ENCODE measurements at regions not wholly inside any gene's neighbourhood (a gene's known extent, or its start where the extent isn't known, plus 50 kb on each side); places are given as distances from the start of the nearest gene placed in this dataset.

DNA sequence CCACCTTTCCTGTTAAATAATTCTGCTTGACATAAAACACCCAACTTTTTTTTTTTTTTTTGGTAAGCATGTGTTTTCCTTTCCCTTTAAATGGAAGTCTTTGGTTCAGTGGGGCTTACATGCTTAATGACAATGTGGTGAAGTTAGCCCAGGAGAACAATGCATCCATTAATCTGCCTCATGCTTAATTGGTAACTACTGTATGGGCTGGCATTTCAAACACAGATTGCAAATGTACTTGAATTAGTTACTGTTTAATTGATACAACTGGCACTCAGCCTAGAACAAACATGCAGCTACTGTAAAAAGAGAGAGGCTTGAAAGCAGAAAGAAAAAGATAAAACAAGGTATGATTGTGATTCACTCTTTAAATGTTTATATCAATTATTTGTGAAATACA is 483.6 kb upstream of the NOX3 start:
- no peaks in the 10 kb centered on the region for H3K36me3 Mint-ChIP-seq (ENCODE audit: low read depth)
- DNase-seq = no peak
- no peak overlapping the region for H3K27ac Mint-ChIP-seq

DNA sequence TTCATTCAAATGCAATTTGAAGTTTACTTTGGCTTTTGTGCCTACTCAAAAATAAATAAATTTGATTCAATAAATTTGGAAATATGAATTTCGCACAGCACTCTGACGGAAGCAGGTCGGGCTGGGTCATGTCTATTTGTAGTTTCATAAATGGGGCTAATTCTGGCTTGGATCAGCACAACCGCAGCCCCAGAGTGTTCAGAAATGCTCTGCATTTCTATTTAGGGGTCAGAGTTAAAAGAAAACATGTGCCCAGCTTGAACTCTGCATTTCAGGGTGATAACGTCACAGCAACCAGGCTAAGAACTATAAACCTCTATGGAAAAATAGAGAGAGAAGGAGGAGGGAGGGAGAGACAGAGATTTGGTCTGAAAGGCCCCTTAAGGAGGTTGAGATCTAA is 480.9 kb upstream of the NOX3 start:
- Mint-ChIP-seq H3K36me3 (ENCODE audit: low read depth) (no peaks in the 10 kb centered on the region), H3K9me3 (peaks cover 14% of the 10 kb centered on the region), H3K4me3 (no peak overlapping the region), H3K27me3 (no peaks in the 10 kb centered on the region), H3K27ac (no peak overlapping the region), H3K4me1 (ENCODE audit: low read depth) (no peaks in the 10 kb centered on the region)
- DNase-seq = no peak

More for the DNA sequence above, 483.6 kb upstream of the NOX3 start:
- Mint-ChIP-seq H3K4me3 (no peak overlapping the region), H3K27me3 (no peaks in the 10 kb centered on the region), H3K4me1 (ENCODE audit: low read depth) (no peaks in the 10 kb centered on the region), H3K9me3 (peaks cover 2% of the 10 kb centered on the region)

DNA sequence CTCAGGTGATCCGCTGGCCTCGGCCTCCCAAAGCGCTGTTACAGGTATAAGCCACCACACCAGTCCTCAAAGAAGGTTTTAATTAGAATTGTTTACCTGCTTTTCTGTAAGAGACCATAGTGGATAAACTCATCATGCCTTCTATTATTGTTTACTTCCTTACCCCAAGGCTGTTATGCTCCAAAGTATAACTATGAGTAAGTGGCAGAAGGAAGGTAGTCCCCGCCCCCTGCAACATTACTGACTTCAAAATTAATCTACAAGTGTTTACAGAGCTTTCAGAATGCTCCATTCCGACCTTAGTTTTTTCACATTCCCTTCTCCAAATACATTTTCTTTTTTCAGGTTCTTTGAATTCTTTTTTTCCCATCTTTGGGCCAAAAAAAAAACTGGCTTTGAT is 480.5 kb upstream of the NOX3 start:
- Mint-ChIP-seq H3K27me3 (no peaks in the 10 kb centered on the region), H3K4me1 (ENCODE audit: low read depth) (no peaks in the 10 kb centered on the region), H3K4me3 (no peak overlapping the region), H3K27ac (no peak overlapping the region), H3K9me3 (peaks cover 14% of the 10 kb centered on the region), H3K36me3 (ENCODE audit: low read depth) (no peaks in the 10 kb centered on the region)
- no peak for DNase-seq

DNA sequence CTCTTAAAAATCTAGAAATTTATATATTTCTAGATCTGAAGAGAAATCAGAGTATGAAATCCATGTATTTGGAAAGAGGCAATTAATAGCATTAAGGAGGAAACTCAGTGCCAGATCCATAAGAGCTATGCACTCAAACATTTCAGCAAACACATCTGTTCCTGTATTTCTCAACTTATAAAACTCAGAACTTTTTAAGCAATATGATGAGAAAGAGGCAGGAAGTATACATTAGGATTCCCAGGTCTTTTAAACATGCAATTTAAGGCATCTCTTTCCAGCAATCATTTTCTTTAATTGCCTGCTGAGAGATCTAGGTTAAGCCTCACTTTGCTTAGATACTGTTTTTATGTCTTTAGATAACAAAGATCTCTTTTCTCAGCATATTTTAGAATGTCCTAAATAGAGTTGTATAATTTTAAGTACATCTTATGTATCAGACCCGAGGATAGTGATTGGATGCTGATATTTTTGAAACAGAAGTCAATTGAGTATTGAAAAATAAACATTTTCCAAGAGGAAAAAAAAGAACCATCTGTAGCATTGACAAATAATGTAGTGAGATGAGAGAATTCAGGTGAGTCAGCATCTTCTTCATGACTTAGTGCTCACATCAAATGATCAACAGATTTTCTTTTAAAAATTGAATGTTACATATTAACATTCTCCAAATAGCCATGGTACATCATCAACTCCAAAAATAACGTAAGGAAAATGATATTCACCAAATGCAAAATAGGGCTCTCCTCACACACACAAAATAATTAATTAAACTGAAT is 461.4 kb upstream of the NOX3 start:
- H3K27me3 Mint-ChIP-seq = no peaks in the 10 kb centered on the region

DNA sequence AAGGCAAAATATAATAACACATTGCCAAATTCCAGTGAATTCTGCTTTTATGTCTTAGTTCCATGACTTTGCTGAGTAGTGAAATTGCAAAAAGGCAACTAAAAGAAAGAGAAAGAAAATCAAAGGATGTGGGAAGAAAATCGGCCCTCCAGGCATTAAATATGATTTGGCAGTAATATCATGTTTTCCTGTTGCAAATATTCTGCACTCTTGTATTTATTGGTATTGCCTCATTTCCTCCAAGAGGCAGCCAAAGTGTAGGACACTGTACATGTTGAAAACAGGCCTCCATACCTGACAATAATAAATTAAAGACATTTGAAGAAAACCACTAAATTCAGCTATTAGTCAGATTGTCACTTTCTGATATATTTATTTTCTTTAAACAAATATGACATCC is 460.0 kb upstream of the NOX3 start:
- no peak for DNase-seq
- H3K27me3 Mint-ChIP-seq = no peaks in the 10 kb centered on the region
- H3K27ac Mint-ChIP-seq = no peak overlapping the region
- no peak overlapping the region for H3K4me3 Mint-ChIP-seq
- peaks cover under 1% of the 10 kb centered on the region for H3K9me3 Mint-ChIP-seq
- H3K36me3 Mint-ChIP-seq (ENCODE audit: low read depth) = no peaks in the 10 kb centered on the region
- no peaks in the 10 kb centered on the region for H3K4me1 Mint-ChIP-seq (ENCODE audit: low read depth)

More for the DNA sequence above, 461.4 kb upstream of the NOX3 start:
- Mint-ChIP-seq H3K36me3 (ENCODE audit: low read depth) (no peaks in the 10 kb centered on the region), H3K4me1 (ENCODE audit: low read depth) (no peaks in the 10 kb centered on the region), H3K27ac (no peak overlapping the region), H3K9me3 (no peaks in the 10 kb centered on the region), H3K4me3 (no peak overlapping the region)
- no peak for DNase-seq

DNA sequence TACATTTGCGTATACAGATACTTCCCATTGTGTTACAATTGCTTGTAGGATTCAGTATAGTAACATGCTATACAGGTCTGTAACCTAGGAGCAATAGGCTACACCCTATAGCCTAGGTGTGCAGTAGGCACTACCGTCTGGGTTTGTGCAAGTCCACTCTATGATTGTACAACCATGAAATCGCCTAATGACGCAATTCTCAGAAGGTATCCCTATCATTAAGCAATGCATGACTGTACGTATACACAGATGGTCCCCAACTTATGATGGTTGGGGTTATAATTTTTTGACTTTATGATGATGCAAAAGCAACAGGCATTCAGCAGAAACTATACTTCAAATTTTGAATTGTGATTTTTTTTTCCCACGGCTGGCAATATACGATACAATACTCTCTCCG is 458.2 kb upstream of the NOX3 start:
- no peaks in the 10 kb centered on the region for H3K27me3 Mint-ChIP-seq
- no peak overlapping the region for H3K4me3 Mint-ChIP-seq
- peaks cover 13% of the 10 kb centered on the region for H3K9me3 Mint-ChIP-seq
- H3K36me3 Mint-ChIP-seq (ENCODE audit: low read depth) = peaks cover 4% of the 10 kb centered on the region
- H3K4me1 Mint-ChIP-seq (ENCODE audit: low read depth) = no peaks in the 10 kb centered on the region
- no peak for DNase-seq
- H3K27ac Mint-ChIP-seq = no peak overlapping the region

DNA sequence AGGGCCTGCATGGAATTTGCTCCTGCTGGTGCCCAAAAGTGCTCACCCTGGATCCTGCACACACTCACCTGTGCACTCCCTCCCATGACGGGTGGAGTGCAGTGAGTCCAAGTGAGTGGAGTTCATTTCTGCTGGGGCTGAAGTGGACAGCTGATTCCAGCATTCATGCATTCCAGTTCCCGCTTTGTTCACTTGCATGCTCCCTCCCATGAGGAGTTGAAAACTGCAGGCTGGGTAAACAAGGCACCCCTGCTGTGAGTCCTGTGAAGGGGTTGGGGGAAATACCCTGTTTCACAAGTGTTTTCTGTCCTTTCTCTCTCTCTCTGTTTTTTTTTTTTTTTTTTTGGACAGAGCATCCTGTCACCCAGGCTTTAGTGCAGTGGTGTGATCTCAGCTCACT is 454.1 kb upstream of the NOX3 start:
- DNase-seq = no peak
- Mint-ChIP-seq H3K4me3 (no peak overlapping the region), H3K36me3 (ENCODE audit: low read depth) (peaks cover 8% of the 10 kb centered on the region), H3K4me1 (ENCODE audit: low read depth) (no peaks in the 10 kb centered on the region), H3K27ac (no peak overlapping the region), H3K27me3 (no peaks in the 10 kb centered on the region), H3K9me3 (peaks cover 18% of the 10 kb centered on the region)

DNA sequence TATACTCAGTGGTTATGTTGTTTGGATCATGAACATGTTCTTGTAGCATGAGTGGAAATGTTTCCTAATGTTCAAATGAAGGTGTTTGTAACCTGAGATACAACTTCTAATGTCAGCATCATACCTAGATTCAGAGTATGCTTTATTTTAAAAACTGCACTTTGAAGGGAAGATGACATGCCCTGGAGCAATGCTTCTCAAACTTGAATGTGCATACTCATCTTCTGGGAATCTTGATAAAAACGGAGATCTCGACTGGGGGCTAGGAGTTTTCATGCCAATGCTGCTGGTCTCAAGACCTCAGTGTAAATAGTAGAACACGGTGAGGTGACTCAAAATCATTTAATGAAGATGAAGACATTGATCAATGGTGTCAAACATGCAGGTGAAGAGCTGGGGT is 440.0 kb upstream of the NOX3 start:
- no peaks in the 10 kb centered on the region for H3K36me3 Mint-ChIP-seq (ENCODE audit: low read depth)
- no peak overlapping the region for H3K4me3 Mint-ChIP-seq
- no peaks in the 10 kb centered on the region for H3K4me1 Mint-ChIP-seq (ENCODE audit: low read depth)
- peaks cover 3% of the 10 kb centered on the region for H3K9me3 Mint-ChIP-seq
- DNase-seq = no peak
- no peak overlapping the region for H3K27ac Mint-ChIP-seq
- no peaks in the 10 kb centered on the region for H3K27me3 Mint-ChIP-seq

DNA sequence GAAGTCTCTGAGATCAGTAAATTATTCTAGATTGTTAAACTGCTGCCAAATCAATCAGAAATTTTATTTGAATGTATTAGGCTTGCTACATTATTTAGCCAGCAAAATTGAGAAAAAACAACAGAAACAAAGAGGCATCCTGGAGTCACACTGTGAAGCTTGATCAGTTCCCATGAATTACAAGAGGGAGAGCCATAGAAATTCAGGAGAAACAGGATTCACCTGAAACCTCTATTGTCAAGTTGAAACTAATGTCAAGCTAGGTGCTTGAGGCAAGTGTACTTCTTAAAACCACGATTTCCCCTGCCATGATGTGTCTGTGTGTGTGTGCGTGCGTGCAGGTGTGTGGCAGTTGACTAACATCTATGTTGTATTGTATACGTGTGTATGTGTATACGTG is 439.1 kb upstream of the NOX3 start:
- no peaks in the 10 kb centered on the region for H3K4me1 Mint-ChIP-seq (ENCODE audit: low read depth)
- H3K27ac Mint-ChIP-seq = no peak overlapping the region
- no peak overlapping the region for H3K4me3 Mint-ChIP-seq
- H3K36me3 Mint-ChIP-seq (ENCODE audit: low read depth) = no peaks in the 10 kb centered on the region
- DNase-seq = no peak
- H3K27me3 Mint-ChIP-seq = no peaks in the 10 kb centered on the region
- peaks cover 3% of the 10 kb centered on the region for H3K9me3 Mint-ChIP-seq

DNA sequence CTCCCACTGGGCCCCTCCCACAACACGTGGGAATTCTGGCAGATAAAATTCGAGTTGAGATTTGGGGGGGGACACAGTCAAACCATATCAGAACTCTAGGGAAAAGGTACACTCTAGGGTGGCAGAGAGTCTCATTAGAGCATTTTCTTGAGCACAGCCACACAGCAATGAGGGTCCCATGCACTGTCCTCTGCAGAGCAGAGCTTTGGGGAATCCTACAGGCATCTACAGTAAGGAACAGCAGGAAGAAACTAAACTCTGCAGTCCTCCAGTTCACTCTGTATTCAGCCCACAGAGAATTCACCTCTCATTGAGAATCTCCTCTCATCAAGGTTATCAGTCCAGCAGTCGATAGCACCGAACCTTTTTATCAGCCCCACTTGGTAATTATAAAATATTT is 438.6 kb upstream of the NOX3 start:
- Mint-ChIP-seq H3K9me3 (peaks cover 3% of the 10 kb centered on the region), H3K27ac (no peak overlapping the region), H3K4me3 (no peak overlapping the region), H3K27me3 (no peaks in the 10 kb centered on the region), H3K36me3 (ENCODE audit: low read depth) (no peaks in the 10 kb centered on the region), H3K4me1 (ENCODE audit: low read depth) (no peaks in the 10 kb centered on the region)
- no peak for DNase-seq

DNA sequence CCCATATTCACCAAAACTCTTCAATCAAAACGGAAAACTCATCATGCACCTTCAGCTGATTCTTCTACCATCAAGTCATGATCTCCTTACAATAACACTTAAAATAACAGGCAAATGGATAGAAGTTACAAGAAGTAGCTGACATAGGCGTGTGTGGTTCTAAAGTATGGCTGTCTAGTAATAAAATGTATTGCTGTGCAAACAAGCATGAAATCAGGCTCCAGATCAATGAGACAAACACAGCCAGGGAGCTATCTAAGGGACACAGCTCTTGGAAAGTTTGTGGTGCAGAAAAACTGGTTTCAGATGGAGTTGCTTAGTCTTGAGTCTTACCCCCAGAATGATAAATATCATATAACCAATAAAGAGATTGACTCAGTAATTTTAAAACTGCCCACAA is 434.8 kb upstream of the NOX3 start:
- H3K9me3 Mint-ChIP-seq = peaks cover 3% of the 10 kb centered on the region
- no peaks in the 10 kb centered on the region for H3K36me3 Mint-ChIP-seq (ENCODE audit: low read depth)
- H3K4me3 Mint-ChIP-seq = no peak overlapping the region
- DNase-seq = no peak
- H3K27me3 Mint-ChIP-seq = no peaks in the 10 kb centered on the region
- no peak overlapping the region for H3K27ac Mint-ChIP-seq
- H3K4me1 Mint-ChIP-seq (ENCODE audit: low read depth) = no peaks in the 10 kb centered on the region

DNA sequence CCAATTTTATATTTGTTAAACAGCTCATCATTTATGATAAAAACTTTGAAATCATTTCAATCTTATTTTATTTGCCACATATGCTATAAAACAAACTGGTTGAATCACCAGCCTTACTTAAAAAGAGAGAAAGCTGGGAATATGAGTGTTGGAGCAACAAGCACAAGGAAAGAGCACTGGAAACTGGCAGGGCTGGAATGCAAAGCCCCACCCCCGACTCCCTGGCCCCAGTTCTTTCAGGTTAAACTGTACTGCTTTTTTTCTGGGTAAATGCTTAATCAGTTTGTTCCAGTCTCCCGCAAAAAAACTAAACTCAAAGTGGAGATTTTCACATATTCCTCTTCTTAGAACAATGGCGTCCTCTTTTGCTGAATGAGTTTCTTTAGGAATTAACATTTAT is 433.8 kb upstream of the NOX3 start:
- H3K27me3 Mint-ChIP-seq = no peaks in the 10 kb centered on the region
- peaks cover 3% of the 10 kb centered on the region for H3K9me3 Mint-ChIP-seq
- no peaks in the 10 kb centered on the region for H3K36me3 Mint-ChIP-seq (ENCODE audit: low read depth)
- peaks cover 3% of the 10 kb centered on the region for H3K4me1 Mint-ChIP-seq (ENCODE audit: low read depth)
- no peak overlapping the region for H3K4me3 Mint-ChIP-seq
- no peak overlapping the region for H3K27ac Mint-ChIP-seq
- DNase-seq = no peak

DNA sequence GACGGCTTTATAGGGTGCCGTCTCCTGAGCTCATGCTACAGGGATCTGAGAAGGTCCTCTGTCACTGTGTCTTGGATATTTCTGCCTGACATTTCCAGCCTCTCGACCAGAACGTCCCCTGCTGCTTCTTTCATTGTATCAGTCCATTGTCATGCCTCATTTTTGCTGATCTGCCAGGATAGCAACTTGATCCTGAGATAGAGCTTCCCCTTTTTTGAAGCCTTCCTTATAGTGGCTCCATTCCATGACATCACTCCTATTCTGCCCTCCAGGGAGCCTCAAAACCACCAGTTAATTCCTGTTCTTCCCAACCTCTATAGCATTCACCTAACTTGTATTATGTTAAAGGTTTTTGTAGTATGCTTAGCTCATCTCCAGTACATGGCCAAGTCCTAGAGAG is 431.8 kb upstream of the NOX3 start:
- peaks cover 20% of the 10 kb centered on the region for H3K4me1 Mint-ChIP-seq (ENCODE audit: low read depth)
- no peak for DNase-seq
- no peak overlapping the region for H3K4me3 Mint-ChIP-seq
- H3K9me3 Mint-ChIP-seq = no peaks in the 10 kb centered on the region
- no peaks in the 10 kb centered on the region for H3K36me3 Mint-ChIP-seq (ENCODE audit: low read depth)
- no peak overlapping the region for H3K27ac Mint-ChIP-seq
- H3K27me3 Mint-ChIP-seq = no peaks in the 10 kb centered on the region

DNA sequence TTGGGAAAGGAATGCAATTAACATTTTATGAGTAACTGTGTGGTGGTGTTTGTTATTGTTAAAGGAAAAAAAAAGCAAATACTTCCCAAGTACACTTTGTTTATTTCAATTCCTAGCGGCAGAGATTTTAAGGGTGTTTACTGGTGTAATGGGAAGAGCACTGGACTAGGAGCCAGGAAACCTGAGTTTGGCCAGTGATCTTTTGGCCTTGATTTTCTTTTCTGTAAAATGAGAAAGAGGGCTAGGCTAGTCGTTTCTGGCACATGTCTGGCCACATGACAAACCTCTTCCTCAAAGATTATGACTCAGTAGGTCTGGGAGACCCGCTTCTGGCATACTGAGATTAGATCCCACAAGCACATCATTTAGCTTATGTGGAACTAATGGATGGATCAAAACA is 428.1 kb upstream of the NOX3 start:
- peaks cover 35% of the 10 kb centered on the region for H3K4me1 Mint-ChIP-seq (ENCODE audit: low read depth)
- no peaks in the 10 kb centered on the region for H3K27me3 Mint-ChIP-seq
- no peak overlapping the region for H3K4me3 Mint-ChIP-seq
- no peak overlapping the region for H3K27ac Mint-ChIP-seq
- DNase-seq = no peak
- H3K9me3 Mint-ChIP-seq = no peaks in the 10 kb centered on the region
- no peaks in the 10 kb centered on the region for H3K36me3 Mint-ChIP-seq (ENCODE audit: low read depth)

DNA sequence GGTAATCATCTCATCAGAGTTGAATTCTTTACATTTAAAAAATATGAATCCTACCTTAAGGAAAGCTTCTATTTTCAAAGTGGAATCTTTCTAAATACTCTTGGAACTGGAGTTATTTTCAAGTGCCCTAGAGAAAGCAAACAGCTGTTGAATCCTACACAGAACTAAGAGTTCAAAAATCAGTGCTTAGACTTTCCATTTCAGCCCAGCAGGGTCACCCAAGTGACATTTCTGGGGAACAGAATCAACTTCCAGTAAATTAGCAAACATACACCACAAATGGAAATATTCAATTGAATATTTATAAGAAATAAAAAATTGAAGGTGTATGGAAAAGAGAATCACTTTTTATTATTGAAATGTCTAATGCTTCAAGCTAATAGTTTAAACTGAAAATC is 427.7 kb upstream of the NOX3 start:
- Mint-ChIP-seq H3K4me3 (no peak overlapping the region), H3K27me3 (no peaks in the 10 kb centered on the region), H3K27ac (no peak overlapping the region), H3K9me3 (no peaks in the 10 kb centered on the region), H3K4me1 (ENCODE audit: low read depth) (peaks cover 35% of the 10 kb centered on the region), H3K36me3 (ENCODE audit: low read depth) (no peaks in the 10 kb centered on the region)
- no peak for DNase-seq

Data from activated T-cell treated with anti-CD3 and anti-CD28 coated beads, Interleukin-2, amount 50 U/mL, for 24 hours (primary cell).